ENCODE measurements at regions not wholly inside any gene's neighbourhood (a gene's known extent, or its start where the extent isn't known, plus 50 kb on each side); places are given as distances from the start of the nearest gene placed in this dataset.

GRCh38 chr1:173303984-173304383, 96.9 kb upstream of the TNFSF4 start:
- DNase-seq (ENCODE audit: low spot score) = no peak
- H3K9me3 Mint-ChIP-seq (ENCODE audit: unreplicated experiment) = no peaks in the 10 kb centered on the region
- peaks cover 1% of the 10 kb centered on the region for H3K27me3 Mint-ChIP-seq (ENCODE audit: unreplicated experiment)
- H3K4me3 Mint-ChIP-seq (ENCODE audit: unreplicated experiment) = no peak overlapping the region
- H3K4me1 Mint-ChIP-seq (ENCODE audit: unreplicated experiment) = peaks cover 27% of the 10 kb centered on the region
- H3K27ac Mint-ChIP-seq (ENCODE audit: unreplicated experiment) = no peak overlapping the region
- no peaks in the 10 kb centered on the region for H3K36me3 Mint-ChIP-seq (ENCODE audit: low read depth, unreplicated experiment)
- no peak for TF ChIP-seq CTCF (IDR thresholded peaks at IDR 0.05; ENCODE audit: unreplicated experiment)

DNA sequence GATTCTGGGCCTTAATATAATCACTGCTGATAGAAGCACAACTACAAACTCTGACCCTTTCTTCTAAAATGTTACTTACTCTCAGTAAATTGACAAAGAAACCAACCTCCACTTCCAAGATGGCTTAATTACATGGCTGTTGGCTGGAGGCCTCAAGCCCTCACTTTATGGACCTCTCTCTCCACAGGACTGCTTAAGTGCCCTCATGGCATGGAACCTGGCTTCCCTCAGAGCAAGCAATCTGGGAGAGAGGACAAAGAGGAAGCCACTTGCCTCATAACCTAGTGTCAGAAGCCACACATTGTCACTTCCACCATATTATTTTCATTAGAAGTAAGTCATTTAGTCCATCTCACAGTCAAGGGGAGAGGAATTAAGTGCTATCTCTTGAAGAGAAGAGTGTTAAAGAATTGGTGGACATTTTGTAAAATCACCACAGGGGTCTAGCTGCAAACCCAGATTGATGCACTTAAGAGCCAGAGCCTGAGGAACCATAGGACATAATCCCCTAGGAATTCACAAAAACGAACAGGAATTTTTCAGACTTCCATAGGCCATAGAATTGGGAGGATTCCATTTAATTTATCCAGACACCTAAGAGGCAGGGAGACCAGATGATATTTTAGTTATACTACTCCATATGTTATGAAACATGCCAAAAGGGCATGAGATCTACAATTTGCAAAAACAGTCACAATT, 97.5 kb upstream of the TNFSF4 start:
- H3K27me3 Mint-ChIP-seq (ENCODE audit: unreplicated experiment) = peaks cover 1% of the 10 kb centered on the region
- DNase-seq (ENCODE audit: low spot score) = no peak
- no peak overlapping the region for H3K27ac Mint-ChIP-seq (ENCODE audit: unreplicated experiment)
- no peak for TF ChIP-seq CTCF (IDR thresholded peaks at IDR 0.05; ENCODE audit: unreplicated experiment)
- H3K9me3 Mint-ChIP-seq (ENCODE audit: unreplicated experiment) = no peaks in the 10 kb centered on the region
- H3K4me1 Mint-ChIP-seq (ENCODE audit: unreplicated experiment) = peaks cover 23% of the 10 kb centered on the region
- H3K4me3 Mint-ChIP-seq (ENCODE audit: unreplicated experiment) = no peak overlapping the region
- H3K36me3 Mint-ChIP-seq (ENCODE audit: low read depth, unreplicated experiment) = no peaks in the 10 kb centered on the region

- no peaks in the 10 kb centered on the region for H3K9me3 Mint-ChIP-seq (ENCODE audit: unreplicated experiment)
- DNase-seq (ENCODE audit: low spot score) = no peak
- peaks cover 18% of the 10 kb centered on the region for H3K4me1 Mint-ChIP-seq (ENCODE audit: unreplicated experiment)
- no peaks in the 10 kb centered on the region for H3K36me3 Mint-ChIP-seq (ENCODE audit: low read depth, unreplicated experiment)
- no peak overlapping the region for H3K4me3 Mint-ChIP-seq (ENCODE audit: unreplicated experiment)
- no peaks in the 10 kb centered on the region for H3K27me3 Mint-ChIP-seq (ENCODE audit: unreplicated experiment)
- no peak for TF ChIP-seq CTCF (IDR thresholded peaks at IDR 0.05; ENCODE audit: unreplicated experiment)
- no peak overlapping the region for H3K27ac Mint-ChIP-seq (ENCODE audit: unreplicated experiment)
Measured at GRCh38 chr1:173307845-173308244, 100.7 kb upstream of the TNFSF4 start.

- Mint-ChIP-seq H3K36me3 (ENCODE audit: low read depth, unreplicated experiment) (no peaks in the 10 kb centered on the region), H3K27ac (ENCODE audit: unreplicated experiment) (no peak overlapping the region), H3K9me3 (ENCODE audit: unreplicated experiment) (no peaks in the 10 kb centered on the region), H3K27me3 (ENCODE audit: unreplicated experiment) (no peaks in the 10 kb centered on the region), H3K4me1 (ENCODE audit: unreplicated experiment) (no peaks in the 10 kb centered on the region), H3K4me3 (ENCODE audit: unreplicated experiment) (no peak overlapping the region)
- no peak for DNase-seq (ENCODE audit: low spot score)
- TF ChIP-seq CTCF (IDR thresholded peaks at IDR 0.05; ENCODE audit: unreplicated experiment) = no peak
Measured at GRCh38 chr1:173314656-173315055, 107.5 kb upstream of the TNFSF4 start.

DNA sequence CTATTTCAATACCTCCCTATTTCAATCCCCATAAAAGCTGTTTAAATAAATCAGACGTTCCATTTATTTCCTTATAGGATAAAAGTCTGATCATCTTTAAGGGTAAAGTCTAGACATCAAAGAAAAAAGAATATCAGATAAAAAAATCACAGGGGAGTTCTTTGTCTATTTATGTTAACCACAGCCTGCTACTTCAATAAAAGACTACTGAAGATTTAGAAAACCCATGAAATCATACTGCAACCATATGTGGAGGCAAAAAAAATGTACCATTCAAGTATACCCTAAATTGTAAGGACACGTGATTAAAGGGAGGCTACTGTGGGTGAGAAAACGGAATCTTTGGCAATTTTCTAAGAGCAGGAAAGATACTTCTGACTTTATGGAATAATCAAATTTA, 108.2 kb upstream of the TNFSF4 start:
- no peaks in the 10 kb centered on the region for H3K36me3 Mint-ChIP-seq (ENCODE audit: low read depth, unreplicated experiment)

More for the DNA sequence above, 108.2 kb upstream of the TNFSF4 start:
- H3K27ac Mint-ChIP-seq (ENCODE audit: unreplicated experiment) = no peak overlapping the region
- DNase-seq (ENCODE audit: low spot score) = no peak
- H3K4me3 Mint-ChIP-seq (ENCODE audit: unreplicated experiment) = no peak overlapping the region
- TF ChIP-seq CTCF (IDR thresholded peaks at IDR 0.05; ENCODE audit: unreplicated experiment) = no peak
- H3K27me3 Mint-ChIP-seq (ENCODE audit: unreplicated experiment) = no peaks in the 10 kb centered on the region
- no peaks in the 10 kb centered on the region for H3K9me3 Mint-ChIP-seq (ENCODE audit: unreplicated experiment)
- no peaks in the 10 kb centered on the region for H3K4me1 Mint-ChIP-seq (ENCODE audit: unreplicated experiment)
